Stimulated activated CD4-positive, alpha-beta T cell treated with anti-CD3 and anti-CD28 coated beads, Interleukin-4, amount 100 ng/mL, for 24 hours (primary cell): ENCODE measurements at regions not wholly inside any gene's neighbourhood (a gene's known extent, or its start where the extent isn't known, plus 50 kb on each side); places are given as distances from the start of the nearest gene placed in this dataset.

Experiments
- DNase-seq: peaks from one replicate; pipeline ENCODE4 v3.0.0-alpha.2; 2020

DNA sequence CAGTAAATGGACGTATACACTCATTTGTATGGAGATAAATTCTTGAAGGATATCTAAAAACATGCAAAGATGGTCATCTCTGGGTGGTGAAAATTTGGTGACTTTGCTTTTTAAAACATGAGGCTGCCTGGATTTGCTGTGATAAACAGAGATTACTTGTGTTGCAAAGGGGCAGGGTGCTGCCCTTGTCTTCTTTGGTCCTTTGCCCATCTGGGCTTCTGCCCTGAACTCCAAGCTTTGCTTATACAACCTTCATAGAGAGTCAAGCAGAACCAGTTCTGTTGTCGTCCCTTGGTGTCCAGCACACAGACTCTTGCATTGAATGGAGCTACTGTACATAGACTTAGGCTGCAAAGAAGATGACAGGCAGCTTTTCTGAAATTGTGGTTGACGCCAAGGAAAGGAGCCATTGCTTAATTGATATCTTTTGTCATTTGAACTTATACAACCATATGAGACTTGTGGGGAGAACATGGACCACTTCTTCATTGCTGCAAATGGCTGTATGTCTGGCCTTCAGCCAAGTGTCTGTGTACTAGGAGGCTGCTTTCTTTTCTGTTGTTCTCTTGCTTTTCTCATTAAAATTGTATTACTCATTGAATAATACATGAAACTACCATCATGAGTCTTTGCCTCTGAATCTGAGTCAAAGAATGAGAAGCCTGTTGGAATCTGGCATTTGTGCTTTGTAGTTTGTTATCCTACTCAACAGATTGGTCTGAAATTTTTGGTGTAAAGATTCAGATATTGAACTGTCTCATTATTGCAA, 152.5 kb downstream of the DMRT2 start:
- DNase-seq = no peak

DNA sequence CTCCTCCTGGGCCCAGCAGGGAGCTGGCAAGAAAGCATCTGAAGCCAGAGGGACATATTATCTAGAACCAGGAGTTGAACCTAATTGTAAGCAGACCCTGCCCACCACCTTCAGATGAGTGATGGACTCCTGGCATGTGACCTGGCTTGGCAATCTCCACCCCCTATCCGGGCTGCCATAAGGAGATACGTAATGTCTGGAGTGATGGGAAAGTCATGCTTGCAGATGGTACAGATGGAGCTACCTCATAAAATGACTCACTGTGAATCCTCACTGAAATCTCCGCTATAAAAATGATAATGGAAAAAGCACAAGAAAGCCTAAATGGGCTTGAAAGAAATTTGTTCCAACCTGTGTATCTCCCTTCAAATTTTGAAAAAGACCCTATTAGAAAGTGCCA, 157.5 kb downstream of the DMRT2 start:
- DNase-seq = no peak

DNA sequence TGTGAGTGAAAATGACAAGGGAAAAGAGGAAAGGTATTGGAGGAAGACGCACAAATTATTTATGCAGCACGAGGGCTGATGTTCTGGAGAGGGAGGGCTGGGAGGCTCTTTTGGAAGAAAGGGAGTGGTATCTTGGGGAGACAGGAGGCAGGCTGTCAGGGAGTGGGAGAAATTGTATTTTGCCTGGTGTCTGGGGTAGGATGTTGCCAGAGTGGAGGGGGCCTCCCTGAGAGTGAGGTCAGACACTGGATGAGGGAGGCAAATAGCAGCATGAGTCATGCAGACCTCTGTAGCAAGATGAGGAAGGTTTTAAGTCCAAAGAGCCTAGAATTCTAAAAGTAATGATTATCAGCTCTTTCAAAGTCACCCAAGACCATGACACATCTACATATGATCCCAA, 158.0 kb downstream of the DMRT2 start:
- DNase-seq = no peak

DNA sequence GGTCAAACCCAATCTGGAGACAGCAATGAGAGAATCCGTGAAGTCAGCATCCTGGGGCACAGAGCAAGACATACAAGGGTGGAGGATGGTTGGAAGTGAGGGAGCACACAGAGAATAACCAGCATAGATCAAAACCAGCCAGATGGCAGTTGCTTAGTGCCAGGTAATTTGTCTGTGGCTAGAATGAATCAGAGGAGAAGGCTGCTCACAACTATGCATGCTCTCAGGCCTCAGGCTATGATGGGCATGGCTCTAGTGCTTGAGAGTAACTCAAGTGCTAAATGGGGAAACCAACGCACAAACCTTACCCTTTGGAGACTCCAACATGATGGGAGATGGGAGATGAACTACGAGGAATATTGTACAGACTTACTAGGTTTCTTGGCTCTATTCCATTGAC, 160.8 kb downstream of the DMRT2 start:
- DNase-seq = no peak

DNA sequence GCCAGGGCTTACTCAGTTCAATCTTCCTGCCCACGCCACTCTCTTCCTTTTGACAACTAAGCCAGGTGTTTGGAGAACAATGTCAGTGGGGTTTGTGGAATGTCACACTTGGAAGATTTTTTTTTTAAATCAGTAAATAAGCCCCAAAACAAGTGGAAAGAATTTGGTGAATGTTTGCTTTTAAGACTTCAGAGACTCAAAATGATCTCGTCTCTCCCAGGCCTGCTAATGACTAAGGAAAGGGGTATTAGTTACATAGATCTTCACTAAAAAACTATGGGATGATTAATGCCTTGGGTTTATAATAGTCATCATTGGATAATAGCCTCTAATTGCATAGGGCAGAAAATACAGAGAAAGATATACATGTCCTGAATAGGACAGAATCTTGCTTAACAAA, 166.4 kb downstream of the DMRT2 start:
- DNase-seq = no peak

DNA sequence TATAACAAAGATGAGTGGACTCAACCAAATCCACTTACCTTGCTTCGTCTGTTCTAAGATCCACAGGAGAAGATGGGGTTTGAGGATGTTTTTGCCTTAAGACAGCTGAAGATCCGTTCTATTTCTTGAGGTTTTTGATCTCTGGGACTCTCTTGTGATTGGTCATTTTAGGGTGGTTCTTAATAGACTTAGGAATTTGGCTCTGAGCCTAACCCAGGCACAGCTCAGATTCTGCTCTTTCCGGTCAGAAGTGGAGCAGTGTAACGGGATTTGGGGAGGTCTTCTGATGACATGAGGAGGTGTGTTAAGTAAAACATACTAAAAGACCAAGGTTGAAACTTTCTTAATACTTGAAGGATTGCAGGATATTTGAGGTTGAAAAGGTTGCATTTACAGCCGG, 166.9 kb downstream of the DMRT2 start:
- DNase-seq = no peak

DNA sequence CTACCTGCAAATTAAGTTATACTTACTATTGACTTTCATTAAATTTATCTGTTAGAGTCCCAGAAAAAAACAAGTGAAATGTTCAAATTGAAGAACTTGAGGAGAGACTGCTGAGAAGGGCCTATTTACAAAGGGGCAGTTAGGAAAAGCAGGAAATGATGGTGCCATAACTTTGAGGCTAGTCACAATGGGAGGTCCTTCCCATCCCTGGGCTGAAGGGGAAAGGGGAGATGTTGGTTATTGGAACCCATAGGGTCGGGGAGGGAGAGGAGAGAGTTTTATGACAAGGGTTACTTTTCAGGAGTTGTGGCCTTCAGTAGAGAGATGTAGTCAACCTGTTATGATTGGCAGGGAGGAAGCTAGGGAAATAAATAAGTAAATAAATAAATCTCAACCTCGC, 169.1 kb downstream of the DMRT2 start:
- DNase-seq = no peak

DNA sequence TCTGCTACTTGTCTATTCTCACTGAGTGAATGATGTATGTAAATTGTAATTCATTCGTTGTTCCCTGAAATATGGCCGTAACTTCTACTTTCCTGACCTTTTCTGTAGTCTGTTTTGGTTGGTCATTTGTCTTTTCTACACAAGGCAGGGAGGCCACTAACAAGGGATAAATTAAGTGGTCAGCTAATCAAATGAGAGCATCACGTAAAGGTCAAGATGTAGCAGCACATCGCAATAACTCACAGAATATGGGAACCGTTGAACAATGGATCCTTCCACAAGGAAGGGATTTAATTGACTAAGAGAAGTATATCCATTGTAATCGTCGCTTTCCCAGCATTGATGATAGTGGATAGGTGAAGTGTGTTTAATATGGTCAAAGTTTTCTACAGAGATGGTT, 171.1 kb downstream of the DMRT2 start:
- DNase-seq = no peak

DNA sequence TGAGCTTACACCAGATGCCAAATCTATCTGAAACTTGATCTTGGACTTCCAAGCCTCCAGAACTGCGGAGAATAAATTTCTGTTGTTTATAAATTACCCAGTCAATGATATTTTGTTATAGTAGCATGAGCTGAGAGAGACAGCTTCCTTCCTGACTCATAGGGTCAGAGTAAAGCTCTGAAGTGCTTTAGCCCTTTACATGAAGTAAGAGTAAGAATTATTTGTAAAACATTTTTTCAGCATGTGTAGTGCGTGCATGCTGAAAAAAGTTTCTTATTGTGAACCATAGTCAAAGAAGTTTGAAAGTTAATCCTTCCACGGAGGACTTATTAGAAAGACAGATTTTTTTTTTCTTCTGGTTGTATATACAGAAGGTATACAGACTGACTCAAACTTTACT, 172.4 kb downstream of the DMRT2 start:
- DNase-seq = no peak

DNA sequence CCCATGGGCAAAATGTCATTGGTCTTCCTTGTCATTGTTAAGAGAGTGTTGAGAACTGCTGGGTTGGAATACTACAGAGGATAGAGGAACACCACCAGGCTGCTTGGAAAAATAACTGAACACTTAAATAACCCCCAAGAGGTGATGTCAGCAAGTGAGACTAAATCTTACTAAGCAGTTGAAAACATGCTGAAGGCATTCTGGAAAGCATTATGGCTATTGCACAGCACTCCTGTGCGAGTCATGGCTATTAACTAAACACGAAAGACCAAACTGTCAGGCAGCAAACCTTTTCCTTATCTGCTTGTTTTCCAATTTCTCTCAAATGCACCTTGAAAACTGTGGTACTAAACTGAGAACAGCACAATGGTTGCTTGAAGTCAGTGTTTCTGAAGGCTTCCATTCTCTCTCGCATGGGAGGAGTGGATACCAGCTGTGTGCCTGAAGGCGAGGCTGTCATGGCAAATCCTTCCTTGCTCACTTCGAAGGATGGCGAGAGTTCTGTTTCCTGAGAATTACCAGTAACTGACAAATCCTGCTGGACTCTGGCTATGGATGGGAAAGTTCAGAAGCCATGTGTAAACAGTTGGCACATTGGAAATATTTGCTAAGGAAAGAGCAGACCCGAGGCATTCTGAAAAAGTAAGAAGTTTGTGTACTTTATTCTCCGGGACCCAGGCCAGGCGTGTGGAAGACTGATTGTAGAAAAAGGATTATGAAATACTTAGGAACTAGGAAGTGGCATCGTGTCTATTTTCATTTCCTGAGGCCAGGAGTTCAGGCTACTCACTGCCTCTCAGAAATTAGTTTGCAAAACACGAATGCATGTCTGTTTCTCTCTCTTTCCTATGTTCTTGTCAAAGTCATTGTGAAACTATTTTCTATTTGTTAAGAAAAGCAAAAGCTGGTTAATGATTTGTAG, 182.1 kb downstream of the DMRT2 start:
- DNase-seq = no peak

DNA sequence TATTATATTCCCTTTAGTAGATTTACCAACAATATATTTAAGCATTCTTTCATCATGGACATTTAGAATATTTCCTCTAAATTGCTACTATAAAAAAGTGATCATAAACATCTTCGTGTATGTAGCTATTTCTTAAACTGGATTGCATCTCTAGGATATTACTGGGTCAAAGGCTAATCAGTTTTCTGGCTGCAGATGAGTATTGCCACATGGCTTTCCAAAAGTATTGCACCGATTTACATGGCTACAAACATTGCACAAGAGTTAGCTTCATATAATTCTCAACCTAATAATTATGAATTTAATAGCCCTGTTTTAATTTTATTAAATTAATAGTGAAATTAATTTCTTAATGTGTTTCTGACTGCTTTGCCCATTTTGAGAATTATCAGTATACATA, 183.4 kb downstream of the DMRT2 start:
- no peak for DNase-seq

DNA sequence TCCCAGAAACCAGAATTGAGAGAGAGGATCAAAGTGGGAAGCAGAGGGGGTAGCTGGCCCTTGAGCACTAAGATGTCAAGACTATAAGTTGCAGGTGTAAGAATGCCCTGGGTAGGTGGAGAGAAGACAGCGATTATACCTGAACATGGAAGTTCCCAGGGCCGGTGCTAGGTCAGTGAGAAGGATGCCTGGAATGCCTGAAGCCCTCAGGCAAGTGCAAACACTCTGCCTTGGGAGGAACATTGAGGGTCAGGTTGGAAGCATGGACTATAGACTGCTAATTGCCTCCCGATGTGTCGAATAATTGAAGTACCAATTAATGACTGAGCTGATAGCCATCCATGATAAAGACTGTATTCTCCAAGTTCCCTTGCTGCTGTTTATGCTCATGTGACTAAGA, 185.5 kb downstream of the DMRT2 start:
- no peak for DNase-seq

DNA sequence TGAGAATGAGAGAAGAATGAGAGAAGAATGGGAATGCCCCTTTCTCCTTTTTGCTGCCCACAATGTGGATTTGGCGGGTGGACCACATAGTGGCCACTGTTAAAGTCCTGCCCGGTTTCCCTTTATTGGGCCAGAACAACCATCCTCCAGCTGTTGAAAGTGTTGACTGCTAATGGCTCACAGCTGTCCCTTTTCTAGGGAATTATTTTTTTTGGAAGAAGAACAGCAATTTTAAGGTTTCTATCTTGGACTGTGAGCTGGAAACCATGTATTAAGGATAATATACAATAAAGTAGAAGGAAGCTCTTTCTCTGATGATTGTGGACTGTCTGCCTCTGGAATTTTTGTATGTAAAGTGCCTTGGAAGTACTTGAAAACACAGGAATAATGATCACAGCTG, 185.9 kb downstream of the DMRT2 start:
- DNase-seq = no peak

DNA sequence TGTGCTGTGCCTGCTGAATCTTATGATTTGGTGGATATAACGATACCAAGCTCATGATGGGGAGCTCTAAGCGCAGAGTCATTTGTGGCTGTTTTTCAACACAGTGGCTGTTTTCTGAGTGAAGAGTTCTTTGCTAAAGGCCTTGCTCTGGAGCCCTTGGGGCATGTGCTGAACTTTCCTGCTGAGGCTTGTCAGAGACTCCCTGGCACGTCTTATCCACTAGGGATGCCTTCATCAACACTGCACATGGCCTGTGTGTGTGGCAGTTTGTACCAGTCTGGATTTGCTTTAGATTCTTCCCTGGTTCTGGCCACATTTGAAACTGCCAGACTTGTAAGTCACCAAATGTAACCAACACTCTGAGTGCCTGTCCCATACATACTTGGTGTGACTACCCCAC, 188.2 kb downstream of the DMRT2 start:
- no peak for DNase-seq

DNA sequence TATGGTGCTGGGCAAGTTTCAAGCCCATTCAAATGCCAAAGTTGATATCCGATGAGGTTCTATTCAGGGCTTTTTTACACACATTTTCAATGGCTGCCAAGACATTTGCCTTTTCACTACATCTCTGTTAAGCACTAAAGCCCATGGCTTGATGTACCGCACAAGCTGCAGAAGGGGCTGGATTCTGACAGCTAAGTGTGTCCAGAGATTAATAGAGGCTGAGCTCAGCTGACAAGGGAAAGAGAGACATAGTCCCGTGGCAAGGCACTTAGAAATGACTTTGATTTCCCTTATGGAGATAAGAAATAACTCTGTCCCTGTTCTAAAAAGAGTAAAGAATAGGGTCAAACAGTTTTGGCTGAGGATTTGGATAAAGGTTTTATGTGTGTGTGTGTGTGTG, 198.6 kb downstream of the DMRT2 start:
- DNase-seq = no peak

DNA sequence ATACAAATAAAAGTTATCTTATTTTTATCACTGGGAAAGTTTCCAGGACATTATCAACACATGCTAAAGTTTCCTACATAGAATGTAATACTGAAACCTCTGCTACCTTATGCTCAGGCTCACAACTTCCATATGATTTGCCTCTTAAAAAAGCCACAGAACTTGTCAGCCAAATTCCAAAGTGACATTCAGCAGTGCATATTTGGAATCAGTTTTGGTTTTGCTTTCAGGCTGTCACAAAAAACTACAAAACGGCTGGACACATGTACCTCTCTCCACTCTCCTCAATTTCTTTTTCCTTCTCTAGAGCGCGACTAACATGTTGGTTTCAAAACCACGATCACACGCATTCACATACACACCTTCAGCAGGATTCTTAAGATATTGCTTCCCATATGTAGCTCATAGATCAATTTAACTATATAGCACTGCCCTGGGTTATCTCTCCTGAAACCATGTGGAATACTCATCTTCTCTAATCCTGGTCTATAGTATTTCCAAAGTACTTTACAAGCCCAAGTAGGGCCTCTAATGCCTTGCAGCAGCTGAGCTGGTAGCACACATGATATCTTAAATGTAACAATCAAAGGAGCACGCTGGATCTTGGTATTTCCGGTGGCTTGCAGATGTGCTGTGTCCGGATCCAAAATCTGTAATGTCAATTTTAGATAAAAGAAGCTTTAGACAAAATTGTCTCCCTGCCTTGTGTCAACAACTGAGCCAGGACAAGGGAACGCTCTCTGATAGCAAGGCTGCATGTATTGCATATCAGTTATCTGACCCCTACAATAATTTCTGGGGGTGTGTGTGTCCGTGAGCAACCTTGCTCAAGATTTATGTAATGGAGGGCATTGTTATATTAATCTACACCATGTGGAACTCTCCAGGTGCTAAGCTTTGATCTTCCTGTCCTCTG, 203.2 kb downstream of the DMRT2 start:
- no peak for DNase-seq

DNA sequence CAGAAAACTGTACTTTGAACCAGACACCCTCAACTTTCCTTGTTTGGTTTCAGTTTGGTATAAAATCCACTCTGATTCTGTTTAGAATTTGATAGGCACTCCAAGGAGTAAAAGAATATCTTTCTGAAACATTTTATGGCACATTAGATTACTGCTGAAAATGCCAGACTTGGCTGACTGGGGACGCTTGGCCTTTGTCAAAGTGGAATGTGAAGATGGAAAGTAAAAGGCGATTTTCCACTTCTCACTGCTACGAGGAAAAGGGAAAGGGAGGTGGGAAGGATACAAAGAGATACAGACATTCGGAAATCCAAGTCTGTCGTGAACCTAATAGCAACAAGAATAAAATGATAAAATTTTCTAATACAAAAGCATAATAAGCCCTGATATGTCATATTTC, 203.9 kb downstream of the DMRT2 start:
- no peak for DNase-seq

DNA sequence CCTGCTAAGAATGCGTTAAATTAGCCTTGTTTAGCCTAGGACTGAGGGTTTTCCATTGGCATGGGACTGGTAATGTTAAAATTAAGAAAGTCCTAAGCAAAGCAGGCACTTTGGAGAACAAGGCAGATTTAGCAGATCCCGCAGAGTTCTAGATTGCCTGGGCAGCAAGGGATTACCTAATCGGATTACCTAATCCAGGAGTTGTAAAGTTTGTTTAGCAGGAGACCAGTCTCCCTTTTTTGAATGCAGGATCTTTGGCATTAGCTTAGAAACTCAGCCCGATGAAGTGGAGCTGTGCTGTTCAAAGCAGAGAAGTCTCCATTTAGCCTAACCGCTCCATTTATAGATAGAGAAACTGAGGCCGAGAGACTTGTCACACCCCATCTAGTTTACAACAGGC, 206.0 kb downstream of the DMRT2 start:
- no peak for DNase-seq

DNA sequence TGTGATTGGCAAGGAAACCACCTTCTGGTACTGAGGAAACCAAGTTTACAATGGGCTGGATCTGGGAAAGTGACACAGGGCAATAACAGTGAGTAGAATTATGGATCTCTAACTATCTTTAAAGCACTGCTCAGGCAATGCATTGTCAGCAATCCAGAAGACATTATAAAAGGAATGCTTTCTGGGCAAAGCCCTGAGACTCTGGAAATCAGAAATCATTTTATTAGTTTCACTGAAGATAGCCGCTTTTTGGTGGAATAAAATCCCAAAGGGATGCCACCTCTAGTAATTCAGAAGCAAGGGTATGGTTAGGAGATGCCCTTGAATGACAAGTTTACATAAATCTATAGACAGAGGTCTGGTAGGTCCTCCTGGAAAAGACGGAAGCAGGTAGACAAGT, 211.1 kb downstream of the DMRT2 start:
- DNase-seq = no peak

DNA sequence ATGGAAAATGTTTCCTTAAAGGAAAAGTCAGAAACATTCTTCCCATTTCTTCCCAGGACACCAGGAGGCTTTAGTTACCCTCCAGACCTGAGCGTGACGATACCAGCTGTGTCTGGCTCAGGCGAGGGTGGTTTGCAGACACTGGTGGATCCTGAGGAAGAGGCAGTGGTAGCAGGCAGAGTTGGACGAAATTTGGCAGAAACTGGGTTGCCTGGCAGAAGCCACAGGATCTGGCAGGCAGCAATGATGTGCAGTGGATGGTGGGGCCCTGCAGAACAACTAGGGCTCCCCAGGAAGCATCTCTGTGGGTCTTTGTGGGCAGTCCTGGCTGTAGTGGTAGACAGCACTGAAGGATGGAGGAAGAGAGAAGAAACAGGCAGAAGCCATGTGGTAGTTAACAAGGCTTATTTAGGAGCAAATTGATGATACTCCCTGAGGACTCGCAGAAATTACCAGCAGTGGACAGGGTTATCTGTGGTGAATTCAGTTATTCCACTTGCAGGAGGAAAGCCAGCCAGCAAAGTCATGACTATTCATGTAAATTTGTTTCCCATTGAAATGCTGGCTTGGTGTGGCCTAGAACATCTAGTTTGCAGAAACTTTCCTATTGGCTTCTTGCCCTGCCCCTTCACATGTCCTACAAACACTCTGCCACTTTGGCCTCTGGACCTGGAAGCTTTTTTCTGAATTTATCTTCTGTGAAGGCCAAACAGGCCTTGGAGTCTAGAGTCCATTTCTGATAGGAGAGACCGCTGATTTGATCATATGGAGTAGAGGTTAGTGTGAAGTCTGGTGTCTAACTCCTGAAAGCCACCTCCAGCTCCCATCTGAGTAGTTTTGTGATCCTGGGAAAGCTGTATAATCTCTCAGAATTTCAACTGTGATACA, 212.0 kb downstream of the DMRT2 start:
- no peak for DNase-seq

DNA sequence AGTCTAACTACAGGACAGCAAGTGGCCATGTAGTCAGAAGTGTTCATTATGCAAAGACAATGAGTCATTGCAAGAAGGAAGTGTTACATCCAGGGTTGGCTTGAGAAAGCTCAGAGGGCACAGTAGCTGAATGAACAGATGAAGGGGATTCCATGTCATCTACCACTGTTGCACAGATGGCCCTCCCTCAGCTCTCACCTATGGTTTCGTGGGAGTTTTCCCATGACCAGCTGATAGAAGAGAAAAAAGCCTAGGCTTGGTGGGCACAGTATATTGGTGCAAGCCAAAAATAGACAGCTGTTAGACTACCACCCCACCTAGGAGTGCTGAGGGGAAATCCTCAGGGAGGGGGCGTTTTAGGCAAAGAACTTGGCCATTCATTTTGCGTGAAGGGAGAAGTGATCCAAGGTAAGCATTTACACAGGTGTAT, 217.0 kb downstream of the DMRT2 start:
- DNase-seq = no peak

DNA sequence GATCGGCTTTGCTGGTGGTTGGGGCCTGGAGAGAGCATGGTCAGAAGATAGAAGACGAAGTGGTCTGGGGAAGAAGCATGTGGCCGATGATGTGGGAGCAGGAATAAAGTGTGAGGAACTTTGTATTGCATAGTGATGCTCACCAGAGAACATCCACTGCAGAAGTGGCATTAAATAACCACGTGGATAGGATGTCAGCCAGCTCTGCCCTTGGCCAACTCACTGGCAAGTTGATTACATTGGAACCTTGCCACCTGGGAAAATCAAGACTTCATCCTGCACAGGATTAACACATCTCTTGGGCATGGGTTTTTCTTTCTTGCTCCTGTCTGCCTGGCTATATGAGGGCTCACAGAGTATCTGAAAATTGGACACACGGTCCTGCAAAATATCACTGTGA, 217.4 kb downstream of the DMRT2 start:
- no peak for DNase-seq
